GM06990 (cell line): ENCODE measurements at regions not wholly inside any gene's neighbourhood (a gene's known extent, or its start where the extent isn't known, plus 50 kb on each side); places are given as distances from the start of the nearest gene placed in this dataset.

ENCODE experiments used
- DNase-seq: peaks from one replicate; pipeline ENCODE4 v3.0.0-alpha.2; 2011; ENCODE audit not compliant: insufficient read length; ENCODE audit errors: extremely low read depth
- H3K27me3 ChIP-seq: replicated peaks from 2 replicates; pipeline ENCODE4 v1.6.0; 2011; ENCODE audit warnings: low read length; ENCODE audit not compliant: control insufficient read depth, insufficient read depth
- H3K36me3 ChIP-seq: 2 replicates; pipeline ENCODE4 v1.5.1; 2011; ENCODE audit warnings: low read length; ENCODE audit not compliant: control insufficient read depth, insufficient read depth
- H3K4me3 ChIP-seq: replicated peaks from 2 replicates; pipeline ENCODE4 v1.5.1; 2011; ENCODE audit warnings: low read depth, mild to moderate bottlenecking, control low read depth, low read length
- TF ChIP-seq, protein P1 (sequence below): IDR thresholded peaks from 2 replicates; pipeline ENCODE4 v1.5.1; 2011; ENCODE audit warnings: low read length, control low read depth, mild to moderate bottlenecking, inconsistent platforms; ENCODE audit not compliant: insufficient read depth, poor library complexity, severe bottlenecking

DNA sequence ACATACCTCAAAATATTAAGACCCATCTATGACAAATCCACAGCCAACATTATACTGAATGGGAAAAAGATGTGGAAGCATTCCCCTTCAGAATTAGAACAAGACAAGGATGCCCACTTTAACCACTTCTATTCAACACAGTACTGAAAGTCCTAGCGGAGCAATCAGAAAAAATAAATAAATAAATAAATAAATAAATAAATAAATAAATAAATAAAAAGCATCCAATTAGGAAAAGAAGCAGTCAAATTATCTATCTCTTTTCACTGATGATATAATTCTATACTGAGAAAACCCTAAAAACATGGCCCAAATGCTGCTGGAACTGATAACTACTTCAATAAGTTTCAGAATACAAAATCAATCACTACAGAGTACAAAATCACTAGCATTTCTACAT, 67.5 kb downstream of the PRR32 start:
- no peaks in the 10 kb centered on the region for H3K36me3 ChIP-seq
- H3K4me3 ChIP-seq = no peak overlapping the region
- TF ChIP-seq, protein P1, sequence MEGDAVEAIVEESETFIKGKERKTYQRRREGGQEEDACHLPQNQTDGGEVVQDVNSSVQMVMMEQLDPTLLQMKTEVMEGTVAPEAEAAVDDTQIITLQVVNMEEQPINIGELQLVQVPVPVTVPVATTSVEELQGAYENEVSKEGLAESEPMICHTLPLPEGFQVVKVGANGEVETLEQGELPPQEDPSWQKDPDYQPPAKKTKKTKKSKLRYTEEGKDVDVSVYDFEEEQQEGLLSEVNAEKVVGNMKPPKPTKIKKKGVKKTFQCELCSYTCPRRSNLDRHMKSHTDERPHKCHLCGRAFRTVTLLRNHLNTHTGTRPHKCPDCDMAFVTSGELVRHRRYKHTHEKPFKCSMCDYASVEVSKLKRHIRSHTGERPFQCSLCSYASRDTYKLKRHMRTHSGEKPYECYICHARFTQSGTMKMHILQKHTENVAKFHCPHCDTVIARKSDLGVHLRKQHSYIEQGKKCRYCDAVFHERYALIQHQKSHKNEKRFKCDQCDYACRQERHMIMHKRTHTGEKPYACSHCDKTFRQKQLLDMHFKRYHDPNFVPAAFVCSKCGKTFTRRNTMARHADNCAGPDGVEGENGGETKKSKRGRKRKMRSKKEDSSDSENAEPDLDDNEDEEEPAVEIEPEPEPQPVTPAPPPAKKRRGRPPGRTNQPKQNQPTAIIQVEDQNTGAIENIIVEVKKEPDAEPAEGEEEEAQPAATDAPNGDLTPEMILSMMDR = no peak
- no peaks in the 10 kb centered on the region for H3K27me3 ChIP-seq
- DNase-seq = no peak

- Histone ChIP-seq H3K27me3 (no peaks in the 10 kb centered on the region), H3K4me3 (no peak overlapping the region), H3K36me3 (no peaks in the 10 kb centered on the region)
- no peak for DNase-seq
- TF ChIP-seq, protein P1 = no peak
These were observed 81.4 kb downstream of the PRR32 start for GRCh38 chrX:126900937-126901336.

DNA sequence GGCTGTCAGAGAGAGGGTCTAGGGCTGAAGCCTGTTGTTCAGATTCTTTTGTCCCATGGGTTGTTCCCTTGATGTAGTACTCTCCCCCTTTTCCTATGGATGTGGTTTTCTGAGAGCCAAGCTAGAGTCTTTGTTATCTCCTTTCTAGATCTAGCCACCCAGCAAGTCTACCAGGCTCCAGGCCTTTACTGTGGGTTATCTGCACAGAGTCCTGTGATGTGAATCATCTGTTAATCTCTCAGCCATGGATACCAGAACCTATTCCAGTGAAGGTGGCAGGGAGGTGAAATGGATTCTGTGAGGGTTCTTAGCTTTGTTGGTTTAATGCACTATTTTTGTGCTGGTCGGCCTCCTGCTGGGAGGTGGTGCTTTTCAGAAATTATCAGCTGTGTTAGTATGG, 109.5 kb downstream of the PRR32 start:
- TF ChIP-seq, protein P1 = no peak
- Histone ChIP-seq H3K36me3 (no peaks in the 10 kb centered on the region), H3K4me3 (no peak overlapping the region), H3K27me3 (no peaks in the 10 kb centered on the region)
- no peak for DNase-seq

GRCh38 chrX:126967225-126967624, 147.7 kb downstream of the PRR32 start:
- Histone ChIP-seq H3K36me3 (no peaks in the 10 kb centered on the region), H3K4me3 (no peak overlapping the region)
- TF ChIP-seq, protein P1 = no peak

GRCh38 chrX:126982158-126982557, 162.6 kb downstream of the PRR32 start:
- Histone ChIP-seq H3K36me3 (no peaks in the 10 kb centered on the region), H3K4me3 (no peak overlapping the region), H3K27me3 (no peaks in the 10 kb centered on the region)
- TF ChIP-seq, protein P1 = no peak
- no peak for DNase-seq

More at GRCh38 chrX:126967225-126967624, 147.7 kb downstream of the PRR32 start:
- H3K27me3 ChIP-seq = no peaks in the 10 kb centered on the region
- DNase-seq = no peak

DNA sequence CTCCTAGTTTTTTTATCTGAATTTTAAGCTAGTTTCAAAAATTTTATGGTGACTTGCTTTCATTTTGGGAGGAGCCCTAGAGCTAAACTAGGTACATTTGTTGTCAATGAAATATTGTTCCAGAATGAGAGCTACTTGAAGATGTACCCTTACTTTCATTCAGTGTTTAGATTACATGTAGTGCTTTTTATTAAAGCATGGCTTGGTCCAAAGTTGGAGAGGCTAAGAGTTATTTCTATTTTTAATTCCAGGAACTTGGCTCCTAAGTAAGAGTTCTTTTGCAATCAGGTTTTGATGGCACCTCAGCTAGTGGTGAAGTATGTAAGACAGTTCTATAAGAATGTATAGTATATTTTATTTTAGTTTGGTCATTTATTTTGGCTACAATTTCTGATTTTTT, 165.5 kb downstream of the PRR32 start:
- TF ChIP-seq, protein P1 = no peak
- no peak for DNase-seq
- Histone ChIP-seq H3K36me3 (no peaks in the 10 kb centered on the region), H3K27me3 (no peaks in the 10 kb centered on the region), H3K4me3 (no peak overlapping the region)
